ENCODE measurements at regions not wholly inside any gene's neighbourhood (a gene's known extent, or its start where the extent isn't known, plus 50 kb on each side); places are given as distances from the start of the nearest gene placed in this dataset.

DNA sequence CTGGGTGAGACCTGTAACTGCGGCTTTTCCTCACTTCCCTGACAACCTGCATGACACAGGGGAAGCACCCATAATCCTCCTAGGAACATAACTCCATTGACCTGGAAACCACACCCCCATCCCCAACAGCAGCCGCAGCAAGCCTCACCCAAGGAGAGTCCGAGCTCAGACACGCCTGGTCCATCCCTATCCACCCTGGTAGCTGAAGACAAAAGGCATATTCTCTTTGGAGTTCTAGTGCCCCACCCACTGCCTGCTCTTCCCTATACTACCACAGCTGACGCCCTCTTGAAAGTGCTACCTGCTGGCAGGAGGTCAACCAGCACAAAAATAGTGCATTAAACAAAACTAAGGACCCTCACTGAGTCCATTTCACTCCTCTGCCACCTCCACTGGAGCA lies 1080.9 kb upstream of the IGFBP7 start:
- no peaks in the 10 kb centered on the region for H3K36me3 ChIP-seq (ENCODE audit: insufficient read depth, low read length)
- H3K9me3 ChIP-seq (ENCODE audit: low read length): no peaks in the 10 kb centered on the region
- POLR2A ChIA-PET: no interaction called here
- no TSS peak for BruUV-seq (replicated peaks)
- H3K4me3 ChIP-seq (ENCODE audit: low read depth, low read length, poor library complexity, severe bottlenecking): no peak overlapping the region
- DNase-seq (ENCODE audit: low spot score): no peak
- no peak for TF ChIP-seq EZH2phosphoT487 (IDR thresholded peaks at IDR 0.05; ENCODE audit: borderline replicate concordance, low read depth, low read length)
- TF ChIP-seq, protein P1, sequence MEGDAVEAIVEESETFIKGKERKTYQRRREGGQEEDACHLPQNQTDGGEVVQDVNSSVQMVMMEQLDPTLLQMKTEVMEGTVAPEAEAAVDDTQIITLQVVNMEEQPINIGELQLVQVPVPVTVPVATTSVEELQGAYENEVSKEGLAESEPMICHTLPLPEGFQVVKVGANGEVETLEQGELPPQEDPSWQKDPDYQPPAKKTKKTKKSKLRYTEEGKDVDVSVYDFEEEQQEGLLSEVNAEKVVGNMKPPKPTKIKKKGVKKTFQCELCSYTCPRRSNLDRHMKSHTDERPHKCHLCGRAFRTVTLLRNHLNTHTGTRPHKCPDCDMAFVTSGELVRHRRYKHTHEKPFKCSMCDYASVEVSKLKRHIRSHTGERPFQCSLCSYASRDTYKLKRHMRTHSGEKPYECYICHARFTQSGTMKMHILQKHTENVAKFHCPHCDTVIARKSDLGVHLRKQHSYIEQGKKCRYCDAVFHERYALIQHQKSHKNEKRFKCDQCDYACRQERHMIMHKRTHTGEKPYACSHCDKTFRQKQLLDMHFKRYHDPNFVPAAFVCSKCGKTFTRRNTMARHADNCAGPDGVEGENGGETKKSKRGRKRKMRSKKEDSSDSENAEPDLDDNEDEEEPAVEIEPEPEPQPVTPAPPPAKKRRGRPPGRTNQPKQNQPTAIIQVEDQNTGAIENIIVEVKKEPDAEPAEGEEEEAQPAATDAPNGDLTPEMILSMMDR (conservative IDR thresholded peaks at IDR 0.05; ENCODE audit: low read length): no peak
- CTCF ChIA-PET (ENCODE audit: unreplicated experiment): no interaction called here
- H3K79me2 ChIP-seq (ENCODE audit: insufficient read depth, low read depth, low read length): no peaks in the 10 kb centered on the region
- intact Hi-C loops (cut with micrococcal nuclease; ENCODE audit: unreplicated experiment): no loop called here
- no peaks in the 10 kb centered on the region for H3K9me2 ChIP-seq (ENCODE audit: insufficient read depth, low read length)
- H4K20me1 ChIP-seq (ENCODE audit: insufficient read depth, low read length): no peaks in the 10 kb centered on the region
- H2AFZ ChIP-seq (ENCODE audit: low read length): no peak overlapping the region
- no peaks in the 10 kb centered on the region for H3K4me1 ChIP-seq (ENCODE audit: insufficient read depth, low read length, poor library complexity, severe bottlenecking)
- H3K4me2 ChIP-seq (ENCODE audit: low read length): no peak overlapping the region
- H3K27ac ChIP-seq (ENCODE audit: low read depth, low read length, poor library complexity, severe bottlenecking): no peak overlapping the region

DNA sequence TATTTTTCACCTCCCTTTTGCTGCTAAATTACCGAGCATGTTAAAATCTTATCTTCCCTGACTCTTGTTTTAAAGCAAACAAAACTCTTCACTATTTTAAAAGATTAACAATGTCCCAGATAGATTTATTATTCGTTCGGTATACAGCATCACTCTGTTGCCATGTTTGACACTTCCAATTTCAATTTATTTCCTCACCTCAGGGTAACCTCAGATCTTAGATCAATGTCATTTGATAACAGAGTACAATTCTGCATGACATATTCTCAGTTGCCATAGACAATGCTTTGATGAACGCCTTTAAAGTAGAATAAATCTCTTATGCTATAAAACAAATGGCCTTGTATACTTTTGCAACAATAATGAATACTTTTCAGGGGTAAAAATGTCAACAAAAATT lies 1078.1 kb upstream of the IGFBP7 start:
- Histone ChIP-seq H3K79me2 (ENCODE audit: insufficient read depth, low read depth, low read length) (no peaks in the 10 kb centered on the region), H3K4me2 (ENCODE audit: low read length) (no peak overlapping the region), H3K27ac (ENCODE audit: low read depth, low read length, poor library complexity, severe bottlenecking) (no peak overlapping the region), H3K4me1 (ENCODE audit: insufficient read depth, low read length, poor library complexity, severe bottlenecking) (no peaks in the 10 kb centered on the region), H3K4me3 (ENCODE audit: low read depth, low read length, poor library complexity, severe bottlenecking) (no peak overlapping the region), H3K9me2 (ENCODE audit: insufficient read depth, low read length) (no peaks in the 10 kb centered on the region), H4K20me1 (ENCODE audit: insufficient read depth, low read length) (no peaks in the 10 kb centered on the region), H2AFZ (ENCODE audit: low read length) (no peak overlapping the region), H3K9me3 (ENCODE audit: low read length) (no peaks in the 10 kb centered on the region), H3K36me3 (ENCODE audit: insufficient read depth, low read length) (no peaks in the 10 kb centered on the region)
- POLR2A ChIA-PET: no interaction called here
- no peak for DNase-seq (ENCODE audit: low spot score)
- BruUV-seq (replicated peaks): no TSS peak
- TF ChIP-seq EZH2phosphoT487 (IDR thresholded peaks at IDR 0.05; ENCODE audit: borderline replicate concordance, low read depth, low read length): no peak
- TF ChIP-seq, protein P1 (conservative IDR thresholded peaks at IDR 0.05; ENCODE audit: low read length): no peak
- intact Hi-C loops (cut with micrococcal nuclease; ENCODE audit: unreplicated experiment): no loop called here
- CTCF ChIA-PET (ENCODE audit: unreplicated experiment): no interaction called here

DNA sequence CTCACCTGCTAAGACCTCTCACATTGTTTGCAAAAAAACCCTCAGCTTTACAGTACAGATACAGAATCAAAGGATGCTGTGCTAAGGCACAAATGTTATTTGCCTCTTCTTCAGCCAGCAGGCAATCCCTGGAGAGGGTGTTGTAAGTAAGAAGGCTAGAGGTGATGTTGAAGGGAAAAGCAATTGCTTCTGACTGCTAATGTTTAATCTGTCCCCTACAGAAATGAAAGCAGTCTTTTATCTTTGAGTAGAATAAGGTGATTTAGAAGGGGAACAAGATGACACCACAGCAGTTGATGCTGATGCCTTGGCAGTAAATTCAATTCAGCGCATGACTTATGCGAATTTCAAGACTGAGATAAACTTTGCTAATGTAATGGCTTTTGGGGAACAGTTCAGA lies 1064.8 kb upstream of the IGFBP7 start:
- TF ChIP-seq EZH2phosphoT487 (IDR thresholded peaks at IDR 0.05; ENCODE audit: borderline replicate concordance, low read depth, low read length): no peak
- TF ChIP-seq, protein P1 (conservative IDR thresholded peaks at IDR 0.05; ENCODE audit: low read length): no peak
- DNase-seq (ENCODE audit: low spot score): no peak
- CTCF ChIA-PET (ENCODE audit: unreplicated experiment): no interaction called here
- H4K20me1 ChIP-seq (ENCODE audit: insufficient read depth, low read length): no peaks in the 10 kb centered on the region
- H3K9me3 ChIP-seq (ENCODE audit: low read length): no peaks in the 10 kb centered on the region
- H3K79me2 ChIP-seq (ENCODE audit: insufficient read depth, low read depth, low read length): no peaks in the 10 kb centered on the region
- H3K27ac ChIP-seq (ENCODE audit: low read depth, low read length, poor library complexity, severe bottlenecking): no peak overlapping the region
- POLR2A ChIA-PET: no interaction called here
- H3K36me3 ChIP-seq (ENCODE audit: insufficient read depth, low read length): no peaks in the 10 kb centered on the region
- H3K9me2 ChIP-seq (ENCODE audit: insufficient read depth, low read length): no peaks in the 10 kb centered on the region
- H3K4me3 ChIP-seq (ENCODE audit: low read depth, low read length, poor library complexity, severe bottlenecking): no peak overlapping the region
- no peaks in the 10 kb centered on the region for H3K4me1 ChIP-seq (ENCODE audit: insufficient read depth, low read length, poor library complexity, severe bottlenecking)
- intact Hi-C loops (cut with micrococcal nuclease; ENCODE audit: unreplicated experiment): no loop called here
- H2AFZ ChIP-seq (ENCODE audit: low read length): no peak overlapping the region
- no peak overlapping the region for H3K4me2 ChIP-seq (ENCODE audit: low read length)
- BruUV-seq (replicated peaks): no TSS peak
